Liver (tissue), 8 donors: ENCODE measurements at regions not wholly inside any gene's neighbourhood (a gene's known extent, or its start where the extent isn't known, plus 50 kb on each side); places are given as distances from the start of the nearest gene placed in this dataset.

Experiments
- DNase-seq: peaks from one replicate; pipeline ENCODE4 v3.0.0-alpha.2; 2017; ENCODE audit warnings: low spot score
- H3K27ac ChIP-seq, 2 donors: one replicate each; pipeline ENCODE4 v1.7.0; 2013; ENCODE audit warnings: inconsistent platforms in 2 of 2, low read length in 2 of 2, control low read depth in 1 of 2, low read depth in 1 of 2, mild to moderate bottlenecking in 1 of 2
- H3K27me3 ChIP-seq, 4 donors: one replicate each; pipeline versions ENCODE4 v1.6.1 to v1.7.0; 2013; ENCODE audit warnings: low read length in 3 of 4, inconsistent platforms in 1 of 4, mild to moderate bottlenecking in 1 of 4, moderate library complexity in 1 of 4; ENCODE audit not compliant: control insufficient read depth in 4 of 4, insufficient read depth in 4 of 4
- H3K36me3 ChIP-seq, 4 donors: one replicate each; pipeline versions ENCODE4 v1.6.1 to v1.7.0; 2013; ENCODE audit warnings: low read length in 3 of 4, mild to moderate bottlenecking in 3 of 4, low read depth in 1 of 4, moderate library complexity in 1 of 4; ENCODE audit not compliant: control insufficient read depth in 4 of 4, insufficient read depth in 3 of 4
- H3K4me1 ChIP-seq, 4 donors: one replicate each; pipeline versions ENCODE4 v1.6.1 to v1.7.0; 2013; ENCODE audit warnings: low read length in 3 of 4, mild to moderate bottlenecking in 3 of 4, moderate library complexity in 1 of 4; ENCODE audit not compliant: control insufficient read depth in 4 of 4, insufficient read depth in 4 of 4
- H3K4me3 ChIP-seq, 3 donors: one replicate each; pipeline versions ENCODE4 v1.6.1 to v1.7.0; 2013; ENCODE audit warnings: low read length in 3 of 3, control low read depth in 1 of 3, low read depth in 1 of 3, mild to moderate bottlenecking in 1 of 3
- H3K9ac ChIP-seq, 2 donors: one replicate each; pipeline ENCODE4 v1.7.0; 2013; ENCODE audit warnings: low read length in 2 of 2, mild to moderate bottlenecking in 2 of 2, moderate library complexity in 2 of 2, control low read depth in 1 of 2, low read depth in 1 of 2
- H3K9me3 ChIP-seq, 4 donors: one replicate each; pipeline versions ENCODE4 v1.6.1 to v1.7.0; 2013; ENCODE audit warnings: low read length in 3 of 4; ENCODE audit not compliant: control insufficient read depth in 4 of 4
- ATF3 ChIP-seq: IDR thresholded peaks from 2 replicates; pipeline ENCODE4 v1.6.1; 2016; ENCODE audit warnings: antibody characterized with exemption
- CTCF ChIP-seq: fragments of 150-350 bp; IDR thresholded peaks from 2 replicates; pipeline ENCODE4 v1.5.1; 2017; ENCODE audit warnings: improper control_type of control experiment, low read depth, low read length; ENCODE audit not compliant: missing input control
- EGR1 ChIP-seq, 2 donors: IDR thresholded peaks; 2 replicates each; pipeline ENCODE4 v1.6.1; 2016 to 2018; ENCODE audit warnings: antibody characterized with exemption in 2 of 2, low read depth in 2 of 2
- FOXA1 ChIP-seq: IDR thresholded peaks from 2 replicates; pipeline ENCODE4 v1.6.1; 2016; ENCODE audit warnings: antibody characterized with exemption
- FOXA2 ChIP-seq: IDR thresholded peaks from 2 replicates; pipeline ENCODE4 v1.6.1; 2016; ENCODE audit warnings: antibody characterized with exemption
- GABPA ChIP-seq, 2 donors: IDR thresholded peaks in 1 of 2; conservative IDR thresholded peaks in 1 of 2; 2 replicates each; pipeline ENCODE4 v1.6.1; 2016; ENCODE audit warnings: antibody characterized with exemption in 2 of 2, mild to moderate bottlenecking in 1 of 2, moderate library complexity in 1 of 2
- HNF4A ChIP-seq, 2 donors: conservative IDR thresholded peaks; 2 replicates each; pipeline ENCODE4 v1.6.1; 2016; ENCODE audit warnings: antibody characterized with exemption in 2 of 2, mild to moderate bottlenecking in 2 of 2
- HNF4G ChIP-seq: IDR thresholded peaks from 2 replicates; pipeline ENCODE4 v1.6.1; 2016; ENCODE audit warnings: antibody characterized with exemption
- JUND ChIP-seq, 2 donors: IDR thresholded peaks; 2 replicates each; pipeline ENCODE4 v1.6.1; 2016; ENCODE audit warnings: antibody characterized with exemption in 2 of 2
- NR2F2 ChIP-seq: IDR thresholded peaks from 2 replicates; pipeline ENCODE4 v1.6.1; 2016; ENCODE audit warnings: antibody characterized with exemption
- RAD21 ChIP-seq, 2 donors: IDR thresholded peaks; 2 replicates each; pipeline ENCODE4 v1.6.1; 2016; ENCODE audit warnings: antibody characterized with exemption in 2 of 2, mild to moderate bottlenecking in 2 of 2
- RXRA ChIP-seq, 2 donors: IDR thresholded peaks; 2 replicates each; pipeline ENCODE4 v1.6.1; 2017 to 2018; ENCODE audit warnings: antibody characterized with exemption in 2 of 2, mild to moderate bottlenecking in 1 of 2
- SP1 ChIP-seq: IDR thresholded peaks from 2 replicates; pipeline ENCODE4 v1.6.1; 2018; ENCODE audit warnings: antibody characterized with exemption, mild to moderate bottlenecking
- TAF1 ChIP-seq: conservative IDR thresholded peaks from 2 replicates; pipeline ENCODE4 v1.6.1; 2016; ENCODE audit warnings: antibody characterized with exemption, mild to moderate bottlenecking
- YY1 ChIP-seq: IDR thresholded peaks from 2 replicates; pipeline ENCODE4 v1.6.1; 2016; ENCODE audit warnings: antibody characterized with exemption, mild to moderate bottlenecking
- ZBTB33 ChIP-seq: IDR thresholded peaks from 2 replicates; pipeline ENCODE4 v1.6.1; 2016; ENCODE audit warnings: antibody characterized with exemption
- whole genome bisulfite sequencing: extraction: QIAGEN DNeasy Blood & Tissue Kit; methylation state at CpG from one replicate; pipeline ENCODE4 v1.1.7; 2013; 5-methylcytosine and 5-hydroxymethylcytosine counted together
- TF ChIP-seq, protein P1 (sequence below): IDR thresholded peaks from 2 replicates; pipeline ENCODE4 v1.6.1; 2016; ENCODE audit warnings: antibody characterized with exemption, mild to moderate bottlenecking
- TF ChIP-seq, protein P2 (sequence below): IDR thresholded peaks from 2 replicates; pipeline ENCODE4 v1.6.1; 2016; ENCODE audit warnings: antibody characterized with exemption
- donor health status: healthy.
- donor health status: healthy.
- donor health status: healthy.
- donor health status: healthy.
- donor health status: healthy.

GRCh38 chr3:194906970-194907629, 221.4 kb downstream of the FAM43A start:
- H3K9ac ChIP-seq, result no peak overlapping the region
- TF ChIP-seq NR2F2 (no peak), FOXA2 (no peak), ATF3 (no peak), JUND (IDR thresholded peaks at IDR 0.05) (no peak), YY1 (no peak), GABPA (IDR thresholded peaks at IDR 0.05 in 1 of 2, conservative IDR thresholded peaks at IDR 0.05 in 1 of 2) (no peak), RXRA (IDR thresholded peaks at IDR 0.05) (no peak), SP1 (no peak), ZBTB33 (no peak), TAF1 (no peak), RAD21 (IDR thresholded peaks at IDR 0.05) (no peak), HNF4G (no peak), HNF4A (conservative IDR thresholded peaks at IDR 0.05) (no peak), FOXA1 (no peak), EGR1 (IDR thresholded peaks at IDR 0.05; ENCODE audit: low read depth in 2 of 2) (no peak), CTCF (no peak)
- TF ChIP-seq, protein P1, sequence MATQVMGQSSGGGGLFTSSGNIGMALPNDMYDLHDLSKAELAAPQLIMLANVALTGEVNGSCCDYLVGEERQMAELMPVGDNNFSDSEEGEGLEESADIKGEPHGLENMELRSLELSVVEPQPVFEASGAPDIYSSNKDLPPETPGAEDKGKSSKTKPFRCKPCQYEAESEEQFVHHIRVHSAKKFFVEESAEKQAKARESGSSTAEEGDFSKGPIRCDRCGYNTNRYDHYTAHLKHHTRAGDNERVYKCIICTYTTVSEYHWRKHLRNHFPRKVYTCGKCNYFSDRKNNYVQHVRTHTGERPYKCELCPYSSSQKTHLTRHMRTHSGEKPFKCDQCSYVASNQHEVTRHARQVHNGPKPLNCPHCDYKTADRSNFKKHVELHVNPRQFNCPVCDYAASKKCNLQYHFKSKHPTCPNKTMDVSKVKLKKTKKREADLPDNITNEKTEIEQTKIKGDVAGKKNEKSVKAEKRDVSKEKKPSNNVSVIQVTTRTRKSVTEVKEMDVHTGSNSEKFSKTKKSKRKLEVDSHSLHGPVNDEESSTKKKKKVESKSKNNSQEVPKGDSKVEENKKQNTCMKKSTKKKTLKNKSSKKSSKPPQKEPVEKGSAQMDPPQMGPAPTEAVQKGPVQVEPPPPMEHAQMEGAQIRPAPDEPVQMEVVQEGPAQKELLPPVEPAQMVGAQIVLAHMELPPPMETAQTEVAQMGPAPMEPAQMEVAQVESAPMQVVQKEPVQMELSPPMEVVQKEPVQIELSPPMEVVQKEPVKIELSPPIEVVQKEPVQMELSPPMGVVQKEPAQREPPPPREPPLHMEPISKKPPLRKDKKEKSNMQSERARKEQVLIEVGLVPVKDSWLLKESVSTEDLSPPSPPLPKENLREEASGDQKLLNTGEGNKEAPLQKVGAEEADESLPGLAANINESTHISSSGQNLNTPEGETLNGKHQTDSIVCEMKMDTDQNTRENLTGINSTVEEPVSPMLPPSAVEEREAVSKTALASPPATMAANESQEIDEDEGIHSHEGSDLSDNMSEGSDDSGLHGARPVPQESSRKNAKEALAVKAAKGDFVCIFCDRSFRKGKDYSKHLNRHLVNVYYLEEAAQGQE, result no peak
- TF ChIP-seq, protein P2, sequence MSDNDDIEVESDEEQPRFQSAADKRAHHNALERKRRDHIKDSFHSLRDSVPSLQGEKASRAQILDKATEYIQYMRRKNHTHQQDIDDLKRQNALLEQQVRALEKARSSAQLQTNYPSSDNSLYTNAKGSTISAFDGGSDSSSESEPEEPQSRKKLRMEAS, result no peak
- no peaks in the 10 kb centered on the region for H3K36me3 ChIP-seq
- peaks cover 0 to 6% (median 0%) of the 10 kb centered on the region in 4 donors for H3K4me1 ChIP-seq
- 86% methylated on average over 11 of the region's 11 CpGs for WGBS
- DNase-seq, result no peak
- H3K27me3 ChIP-seq, result no peaks in the 10 kb centered on the region
- no peak overlapping the region for H3K27ac ChIP-seq
- no peak overlapping the region for H3K4me3 ChIP-seq
- H3K9me3 ChIP-seq, result no peaks in the 10 kb centered on the region
